Neural progenitor cell (in vitro differentiated cells): ENCODE measurements at regions not wholly inside any gene's neighbourhood (a gene's known extent, or its start where the extent isn't known, plus 50 kb on each side); places are given as distances from the start of the nearest gene placed in this dataset.
"Not testable (repeated sequence)": the region's sequence is repeated elsewhere in the genome, so short reads cannot be mapped to it uniquely, and the experiment has no call there.

Experiments used
- DNase-seq: peaks from one replicate; pipeline ENCODE4 v3.0.0-alpha.2; 2016; ENCODE audit warnings: low spot score
- H2AFZ ChIP-seq: fragments of 200-600 bp; sonication (generic); replicated peaks from 2 replicates; pipeline ENCODE4 v1.6.1; 2016; ENCODE audit warnings: antibody characterized with exemption
- H3F3A ChIP-seq: fragments of 200-600 bp; sonication (generic); 2 replicates; pipeline ENCODE4 v1.6.1; 2016; ENCODE audit warnings: antibody characterized with exemption, low read depth
- H3K27ac ChIP-seq: fragments of 200-600 bp; sonication (generic); 2 replicates; pipeline ENCODE4 v1.5.1; 2016; ENCODE audit warnings: mild to moderate bottlenecking
- H3K27me3 ChIP-seq: fragments of 200-600 bp; sonication (generic); 2 replicates; pipeline ENCODE4 v1.6.1; 2016; ENCODE audit warnings: mild to moderate bottlenecking, moderate library complexity
- H3K36me3 ChIP-seq: fragments of 200-600 bp; sonication (generic); 2 replicates; pipeline ENCODE4 v1.5.1; 2016
- H3K4me1 ChIP-seq: fragments of 200-600 bp; sonication (generic); 2 replicates; pipeline ENCODE4 v1.6.1; 2016; ENCODE audit warnings: mixed run types
- H3K4me2 ChIP-seq: fragments of 200-600 bp; sonication (generic); 2 replicates; pipeline ENCODE4 v1.6.1; 2016
- H3K4me3 ChIP-seq: fragments of 200-600 bp; sonication (generic); 2 replicates; pipeline ENCODE4 v1.5.1; 2016
- H3K79me2 ChIP-seq: fragments of 200-600 bp; sonication (generic); 2 replicates; pipeline ENCODE4 v1.6.1; 2016; ENCODE audit warnings: low read depth
- H3K9ac ChIP-seq: fragments of 200-600 bp; sonication (generic); 2 replicates; pipeline ENCODE4 v1.6.1; 2016
- H3K9me3 ChIP-seq: fragments of 200-600 bp; sonication (generic); 2 replicates; pipeline ENCODE4 v1.5.1; 2016; ENCODE audit warnings: low read depth
- H4K20me1 ChIP-seq: fragments of 200-600 bp; sonication (generic); 2 replicates; pipeline ENCODE4 v1.6.1; 2016; ENCODE audit warnings: low read depth
- H3K27ac Mint-ChIP-seq: 3 replicates; pipeline ENCODE4 v1.8.0; 2021; ENCODE audit warnings: mixed read lengths
- H3K27me3 Mint-ChIP-seq: 2 replicates; pipeline ENCODE4 v1.8.0; 2022; ENCODE audit warnings: low read depth, mild to moderate bottlenecking, inconsistent platforms, moderate library complexity, mixed read lengths; ENCODE audit not compliant: insufficient read depth
- H3K36me3 Mint-ChIP-seq: 3 replicates; pipeline ENCODE4 v1.8.0; 2021; ENCODE audit warnings: mixed read lengths
- H3K4me1 Mint-ChIP-seq: 3 replicates; pipeline ENCODE4 v1.8.0; 2021; ENCODE audit warnings: mixed read lengths
- H3K4me3 Mint-ChIP-seq: 3 replicates; pipeline ENCODE4 v1.8.0; 2021; ENCODE audit warnings: mild to moderate bottlenecking, moderate library complexity, mixed read lengths
- H3K9me3 Mint-ChIP-seq: 3 replicates; pipeline ENCODE4 v1.8.0; 2020; ENCODE audit warnings: mixed read lengths
- CTCF ChIP-seq: fragments of 200-600 bp; sonication (generic); IDR thresholded peaks from 2 replicates; pipeline ENCODE4 v1.5.1; 2017; ENCODE audit warnings: antibody characterized with exemption, mild to moderate bottlenecking
- EZH2 ChIP-seq: fragments of 200-600 bp; sonication (generic); IDR thresholded peaks from 2 replicates; pipeline ENCODE4 v1.6.1; 2017; ENCODE audit warnings: antibody characterized with exemption, mild to moderate bottlenecking, moderate library complexity
- EZH2phosphoT487 ChIP-seq: fragments of 200-600 bp; sonication (generic); IDR thresholded peaks from 2 replicates; pipeline ENCODE4 v1.6.1; 2017; ENCODE audit warnings: antibody characterized with exemption

GRCh38 chr10:84600947-84601346 is 272.6 kb downstream of the CCSER2 start:
- Histone ChIP-seq H3K9ac (no peak overlapping the region), H3K79me2 (no peaks in the 10 kb centered on the region), H2AFZ (no peak overlapping the region), H3K4me1 (peaks cover 4% of the 10 kb centered on the region), H3K4me2 (no peak overlapping the region), H3K9me3 (no peaks in the 10 kb centered on the region), H3K27me3 (peaks cover 31% of the 10 kb centered on the region), H3K4me3 (no peak overlapping the region), H3F3A (no peaks in the 10 kb centered on the region), H3K36me3 (no peaks in the 10 kb centered on the region), H4K20me1 (no peaks in the 10 kb centered on the region), H3K27ac (no peak overlapping the region)
- Mint-ChIP-seq H3K9me3 (peaks cover 2% of the 10 kb centered on the region), H3K4me3 (no peak overlapping the region), H3K36me3 (no peaks in the 10 kb centered on the region), H3K27me3 (peaks cover 5% of the 10 kb centered on the region), H3K27ac (no peak overlapping the region), H3K4me1 (no peaks in the 10 kb centered on the region)
- DNase-seq: no peak
- TF ChIP-seq EZH2: no peak
- TF ChIP-seq EZH2phosphoT487: no peak
- no peak for TF ChIP-seq CTCF

GRCh38 chr10:84602543-84602942 is 274.2 kb downstream of the CCSER2 start:
- H3K36me3 Mint-ChIP-seq, H3K9ac ChIP-seq, H3K36me3 ChIP-seq, DNase-seq, H3K4me1 Mint-ChIP-seq, H3K9me3 Mint-ChIP-seq, H3K4me3 Mint-ChIP-seq, H4K20me1 ChIP-seq, H3F3A ChIP-seq, H3K27me3 Mint-ChIP-seq, H3K79me2 ChIP-seq, H3K27ac ChIP-seq, H3K9me3 ChIP-seq, H3K27ac Mint-ChIP-seq: not testable (repeated sequence)
- H3K27me3 ChIP-seq: peaks cover 31% of the 10 kb centered on the region
- peak overlapping the region; percentile 34 for H3K4me3 ChIP-seq
- H2AFZ ChIP-seq: peak overlapping the region; percentile 82
- peak overlapping the region; percentile 67 for H3K4me2 ChIP-seq
- H3K4me1 ChIP-seq: peaks cover 11% of the 10 kb centered on the region

- TF ChIP-seq CTCF: no peak
- TF ChIP-seq EZH2phosphoT487: no peak
- TF ChIP-seq EZH2: no peak
- Mint-ChIP-seq H3K36me3 (no peaks in the 10 kb centered on the region), H3K27me3 (peaks cover 3% of the 10 kb centered on the region), H3K9me3 (no peaks in the 10 kb centered on the region), H3K4me3 (no peak overlapping the region), H3K27ac (no peak overlapping the region), H3K4me1 (peaks cover 6% of the 10 kb centered on the region)
- H3K9me3 ChIP-seq: no peaks in the 10 kb centered on the region
- no peak overlapping the region for H2AFZ ChIP-seq
- H3K4me3 ChIP-seq: no peak overlapping the region
- H4K20me1 ChIP-seq: no peaks in the 10 kb centered on the region
- H3K4me2 ChIP-seq: no peak overlapping the region
- peaks cover 16% of the 10 kb centered on the region for H3K4me1 ChIP-seq
- peaks cover 31% of the 10 kb centered on the region for H3K27me3 ChIP-seq
- H3K27ac ChIP-seq: no peak overlapping the region
- H3K79me2 ChIP-seq: no peaks in the 10 kb centered on the region
- no peaks in the 10 kb centered on the region for H3K36me3 ChIP-seq
- DNase-seq: no peak
- no peaks in the 10 kb centered on the region for H3F3A ChIP-seq
- H3K9ac ChIP-seq: no peak overlapping the region
These were observed 275.6 kb downstream of the CCSER2 start for GRCh38 chr10:84603971-84604370.

GRCh38 chr10:84605802-84606201 is 277.4 kb downstream of the CCSER2 start:
- H3K4me1 Mint-ChIP-seq: peaks cover 6% of the 10 kb centered on the region
- no peak overlapping the region for H3K27ac Mint-ChIP-seq
- H3K27ac ChIP-seq: no peak overlapping the region
- H3K79me2 ChIP-seq: no peaks in the 10 kb centered on the region
- no peak overlapping the region for H3K4me3 Mint-ChIP-seq
- no peaks in the 10 kb centered on the region for H4K20me1 ChIP-seq
- H3K9ac ChIP-seq: no peak overlapping the region
- no peak overlapping the region for H3K4me2 ChIP-seq
- H3F3A ChIP-seq: no peaks in the 10 kb centered on the region
- no peaks in the 10 kb centered on the region for H3K36me3 Mint-ChIP-seq
- H3K36me3 ChIP-seq: no peaks in the 10 kb centered on the region
- DNase-seq: no peak
- H2AFZ ChIP-seq: no peak overlapping the region
- TF ChIP-seq CTCF (no peak), EZH2phosphoT487 (no peak)
- no peaks in the 10 kb centered on the region for H3K9me3 ChIP-seq
- H3K4me3 ChIP-seq: no peak overlapping the region
- peaks cover 31% of the 10 kb centered on the region for H3K27me3 ChIP-seq
- peaks cover 3% of the 10 kb centered on the region for H3K27me3 Mint-ChIP-seq
- H3K4me1 ChIP-seq: peaks cover 16% of the 10 kb centered on the region
- no peaks in the 10 kb centered on the region for H3K9me3 Mint-ChIP-seq
